Transverse colon (tissue), 4 donors: ENCODE measurements at regions not wholly inside any gene's neighbourhood (a gene's known extent, or its start where the extent isn't known, plus 50 kb on each side); places are given as distances from the start of the nearest gene placed in this dataset.

Source experiments
- CTCF ChIP-seq, 5 experiments: fragments of 200-600 bp in 3 of 5; fragments of 450-650 bp in 2 of 5; sonication (generic) in 3 of 5; IDR thresholded peaks; 1 replicate in 2 of 5; 2 replicates in 3 of 5; pipeline ENCODE4 v1.5.1; 2016 to 2017; ENCODE audit warnings: antibody characterized with exemption in 5 of 5, inconsistent platforms in 3 of 5, mild to moderate bottlenecking in 2 of 5, moderate library complexity in 1 of 5
- POLR2AphosphoS5 ChIP-seq, 3 donors: sonication (generic); formaldehyde crosslinking; IDR thresholded peaks; one replicate each; pipeline ENCODE4 v1.6.1; 2016; ENCODE audit warnings: antibody characterized with exemption in 3 of 3

- TF ChIP-seq CTCF (IDR thresholded peaks at IDR 0.05) (no peak), POLR2AphosphoS5 (IDR thresholded peaks at IDR 0.05) (no peak)
Observed at GRCh38 chr7:15096853-15097252, 194.3 kb upstream of the DGKB start.
